GM19035 (cell line): ENCODE measurements at regions not wholly inside any gene's neighbourhood (a gene's known extent, or its start where the extent isn't known, plus 50 kb on each side); places are given as distances from the start of the nearest gene placed in this dataset.

Experiments used
- ATAC-seq: cut with Tn5 transposase; IDR thresholded peaks from one replicate; pipeline ENCODE4 v1.9.1; 2021; ENCODE audit not compliant: unreplicated experiment

DNA sequence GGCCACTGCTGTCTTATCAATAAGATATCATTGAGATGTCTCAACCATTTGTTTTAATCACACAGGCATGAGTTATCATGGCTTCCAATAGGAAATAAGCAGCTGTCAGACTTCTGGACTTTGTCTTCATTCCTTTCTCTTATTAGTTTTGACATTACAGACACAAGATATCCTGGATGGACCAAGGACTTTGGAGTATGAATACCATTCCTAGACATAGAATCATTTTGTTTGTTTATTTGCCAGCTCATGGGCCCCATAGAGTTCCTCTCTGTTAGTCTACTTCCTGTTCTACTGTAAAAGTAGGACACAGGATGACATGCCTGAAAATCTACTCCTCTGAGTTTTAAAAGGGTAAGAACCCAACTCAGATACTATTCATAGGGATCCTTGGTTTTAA is 77.7 kb upstream of the KCNJ16 start:
- no peak for ATAC-seq

DNA sequence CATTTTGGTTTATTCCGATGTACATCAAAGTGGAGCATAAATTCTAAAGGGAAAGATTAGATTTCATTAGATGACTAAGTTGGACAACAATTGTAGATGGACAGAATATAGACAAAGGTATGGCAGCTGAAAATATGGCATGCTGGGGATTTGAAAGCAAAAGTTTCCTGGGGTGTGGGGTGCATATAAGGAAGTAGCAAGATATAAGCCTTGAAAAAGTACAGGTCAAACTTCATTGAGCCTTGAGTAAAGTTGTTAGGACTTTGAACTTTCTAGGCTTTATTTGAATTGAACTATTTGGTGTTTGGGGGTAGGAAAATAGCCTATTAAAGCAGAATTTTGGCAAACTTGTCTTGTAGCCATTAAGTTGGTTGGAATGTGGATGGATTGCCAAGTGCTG is 75.8 kb upstream of the KCNJ16 start:
- ATAC-seq = no peak

DNA sequence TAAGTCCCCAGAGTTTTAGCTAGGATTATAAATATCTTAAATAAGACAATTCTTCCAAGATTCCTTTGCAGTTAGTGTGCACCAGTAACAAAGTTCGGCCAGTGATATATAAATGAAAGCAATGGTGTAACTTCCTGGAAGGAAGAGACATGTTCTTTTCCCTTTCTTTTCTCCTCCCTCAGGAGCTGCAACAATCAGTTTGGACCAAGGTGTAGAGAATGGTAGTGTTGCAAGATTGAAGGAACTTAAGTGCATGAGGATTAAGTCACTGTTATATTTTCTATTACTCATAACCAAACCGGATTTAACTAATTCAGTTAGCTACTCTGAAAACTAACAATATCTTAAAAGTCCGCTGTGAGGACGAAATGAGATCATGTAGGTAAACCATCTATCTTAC is 68.9 kb upstream of the KCNJ16 start:
- no peak for ATAC-seq

DNA sequence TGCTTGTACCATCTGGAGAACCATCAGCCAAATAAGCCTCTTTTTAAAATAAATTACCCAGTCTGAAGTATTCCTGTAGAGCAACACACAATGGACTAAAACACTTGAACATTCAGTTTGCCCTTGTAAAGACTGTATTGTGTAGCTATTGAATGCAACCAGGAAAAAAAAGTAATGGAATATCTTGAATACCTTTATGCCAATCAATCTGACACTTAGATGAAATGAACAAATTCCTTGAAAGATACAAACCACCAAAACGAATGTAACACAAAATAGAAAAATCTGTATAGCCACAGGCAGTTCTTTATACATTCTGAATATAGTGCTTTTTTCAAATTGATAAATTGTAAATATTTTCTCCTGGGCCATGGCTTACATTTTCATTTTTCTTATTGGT is 63.3 kb upstream of the KCNJ16 start:
- ATAC-seq = no peak

DNA sequence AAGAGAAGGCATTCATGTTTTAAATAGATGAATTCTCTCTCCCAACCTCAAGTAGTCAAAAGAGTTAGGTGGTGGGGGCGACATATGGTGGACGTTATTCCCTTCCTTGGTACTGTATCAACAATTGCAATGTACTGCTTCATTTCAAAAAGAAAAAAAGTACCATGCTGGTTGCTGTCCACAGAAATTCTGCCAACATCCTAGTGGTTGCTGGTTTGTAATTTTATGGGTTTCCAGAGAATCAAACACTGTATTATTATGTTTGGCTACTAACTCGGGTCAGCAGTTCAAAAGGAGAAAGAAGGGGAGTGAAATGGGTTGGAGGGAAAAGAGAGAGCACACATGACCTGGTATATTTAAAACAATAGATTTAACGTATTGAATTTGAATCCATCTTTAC is 61.1 kb upstream of the KCNJ16 start:
- ATAC-seq = no peak

DNA sequence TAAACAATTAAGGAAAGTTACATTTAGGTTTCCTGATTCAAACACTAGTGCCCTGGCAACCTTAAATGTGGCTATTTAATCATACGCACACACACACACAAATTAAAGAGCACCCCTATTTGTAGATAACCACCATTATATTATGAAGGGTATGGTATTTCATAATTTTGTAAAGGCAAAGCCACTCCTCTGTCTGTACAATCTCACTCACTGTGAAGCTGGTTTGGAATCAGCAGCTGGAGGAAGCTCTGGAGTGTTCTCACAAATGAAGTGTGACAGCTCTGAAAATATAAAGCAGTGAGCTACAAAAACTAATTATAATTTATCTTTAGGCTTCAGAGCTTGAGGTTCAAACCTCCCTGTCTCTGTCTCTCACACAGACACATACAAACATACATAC is 57.9 kb upstream of the KCNJ16 start:
- ATAC-seq = no peak

DNA sequence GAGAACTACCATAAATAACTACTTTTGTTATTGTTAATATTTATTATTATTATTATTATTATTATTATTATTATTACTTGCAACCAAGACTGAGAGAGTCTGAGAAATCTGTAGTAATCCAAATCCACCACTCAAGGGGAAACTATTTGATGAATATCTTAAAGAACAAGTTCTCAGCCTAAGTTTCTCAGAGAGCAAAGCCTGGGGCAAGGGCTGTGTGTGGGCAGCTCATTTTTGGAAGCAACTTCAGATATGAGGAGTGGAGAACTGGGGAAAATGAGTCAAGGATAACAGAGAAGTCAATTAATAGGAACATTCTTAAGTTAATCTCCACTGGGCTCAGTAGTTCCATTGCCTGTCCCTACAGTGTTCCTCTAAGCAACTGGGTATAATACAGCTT is 57.1 kb upstream of the KCNJ16 start:
- ATAC-seq = no peak

DNA sequence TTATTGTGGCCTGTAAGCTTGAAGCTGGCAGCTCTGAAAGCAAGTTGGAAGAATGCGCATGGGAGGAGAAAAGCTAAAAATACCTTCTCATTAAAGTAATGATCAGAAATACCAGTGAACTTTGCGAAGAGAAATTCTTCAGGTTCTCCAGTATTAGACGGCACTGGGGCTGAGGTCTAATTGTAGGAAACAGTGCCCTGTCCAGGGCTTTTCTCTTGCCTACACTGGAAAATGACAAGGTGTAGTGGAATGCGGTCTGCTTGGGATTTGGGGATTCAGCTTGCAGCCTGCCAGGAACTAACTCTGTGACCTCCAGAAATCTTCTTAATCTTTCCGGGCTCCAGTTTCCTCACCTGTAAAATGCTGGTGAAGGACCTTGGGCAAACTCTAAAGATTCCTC is 53.3 kb upstream of the KCNJ16 start:
- no peak for ATAC-seq

DNA sequence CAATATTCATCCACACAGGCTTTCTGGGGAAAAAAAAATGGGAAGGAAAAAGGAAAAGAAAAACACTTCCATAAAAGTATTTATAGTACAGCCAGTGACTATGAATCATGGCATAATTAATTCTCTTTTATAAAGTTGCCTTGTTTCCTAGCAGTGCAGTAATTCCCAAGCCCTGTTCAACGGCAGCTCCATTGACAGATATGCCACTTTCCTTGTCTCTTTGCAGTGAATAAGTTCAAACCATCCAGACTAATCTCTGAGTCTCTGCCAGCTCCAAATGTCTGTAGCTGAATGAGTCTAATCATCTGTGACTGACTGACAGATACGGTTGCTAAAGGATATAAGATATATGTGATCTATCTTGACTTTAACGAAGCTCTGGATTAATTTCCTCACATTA is 52.9 kb upstream of the KCNJ16 start:
- no peak for ATAC-seq

DNA sequence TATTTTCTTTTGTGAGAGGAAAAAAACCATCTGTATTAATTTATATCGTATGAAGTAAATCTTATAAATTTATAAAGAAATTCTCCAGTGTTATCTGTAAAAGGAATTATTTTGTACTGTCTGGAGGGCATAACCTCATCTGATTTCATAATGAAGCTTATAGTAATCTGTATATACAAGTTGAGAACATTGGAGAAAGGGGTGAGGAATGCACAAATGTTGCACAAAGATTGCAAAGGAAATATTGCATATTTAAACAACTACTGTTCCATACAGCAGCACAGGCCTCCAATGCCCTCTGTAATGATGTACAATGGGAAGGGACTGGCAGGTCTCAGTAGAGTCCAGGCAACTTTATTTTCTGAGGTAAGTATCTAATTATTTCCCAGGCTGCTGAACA is 50.8 kb upstream of the KCNJ16 start:
- no peak for ATAC-seq
